AG10803 (cell line): ENCODE measurements at regions not wholly inside any gene's neighbourhood (a gene's known extent, or its start where the extent isn't known, plus 50 kb on each side); places are given as distances from the start of the nearest gene placed in this dataset.
"Not testable (repeated sequence)": the region's sequence is repeated elsewhere in the genome, so short reads cannot be mapped to it uniquely, and the experiment has no call there.

Experiments used
- DNase-seq: peaks from one replicate; pipeline ENCODE4 v3.0.0; 2010; ENCODE audit warnings: low read depth
- H3K4me3 ChIP-seq: 2 replicates; pipeline ENCODE4 v1.5.1; 2011; ENCODE audit warnings: mild to moderate bottlenecking, low read length, control low read depth
- CTCF ChIP-seq: conservative IDR thresholded peaks from 2 replicates; pipeline ENCODE4 v1.5.1; 2011; ENCODE audit warnings: mild to moderate bottlenecking, low read length, control low read depth, inconsistent platforms

- DNase-seq, result peak; percentile 76
- not testable (repeated sequence) for H3K4me3 ChIP-seq
- TF ChIP-seq CTCF, result peak; percentile 63
Measured at GRCh38 chr10:45235260-45235769, 80.1 kb downstream of the OR13A1 start.

DNA sequence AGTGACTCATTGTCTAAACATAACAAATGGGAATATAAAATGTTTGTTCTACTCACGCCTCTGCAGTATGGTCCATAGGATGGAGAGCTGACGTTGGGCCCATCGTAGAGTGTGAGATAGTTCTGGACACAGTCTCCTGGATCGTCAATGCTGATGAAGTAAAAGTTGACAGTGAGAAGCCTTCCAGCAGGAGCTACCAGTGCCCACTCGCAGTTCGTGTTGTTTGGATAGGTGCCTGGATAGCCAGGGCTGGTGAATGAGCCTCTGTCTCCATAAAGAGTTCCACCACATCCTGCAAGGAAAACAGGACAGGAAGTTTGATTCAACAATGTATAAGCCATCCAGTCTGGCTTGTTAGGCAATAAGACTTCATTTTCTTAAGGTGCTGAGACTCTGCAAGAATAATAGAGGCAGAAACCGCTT is 79.6 kb downstream of the OR13A1 start:
- TF ChIP-seq CTCF, result no peak
- DNase-seq, result no peak
- no peak overlapping the region for H3K4me3 ChIP-seq

DNA sequence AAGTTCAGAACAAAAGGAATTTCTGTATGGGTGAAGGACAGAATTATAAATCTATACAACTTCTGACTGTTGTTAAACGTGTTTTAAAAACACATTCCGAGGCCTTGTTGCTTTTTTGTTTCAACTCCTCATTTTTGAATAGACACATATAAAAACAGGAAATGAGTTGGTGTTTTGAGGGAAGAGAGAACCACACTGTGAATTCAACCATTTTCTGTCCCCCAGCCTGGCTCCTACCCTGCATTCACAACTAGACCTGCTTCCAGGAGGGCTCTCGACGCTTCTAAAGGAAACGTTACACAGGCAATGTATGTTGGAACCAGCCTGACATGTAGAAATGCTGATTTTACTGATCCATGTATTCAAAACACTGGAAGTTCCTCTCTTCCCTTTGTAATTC is 76.5 kb downstream of the OR13A1 start:
- no peak for TF ChIP-seq CTCF
- no peak for DNase-seq
- no peak overlapping the region for H3K4me3 ChIP-seq

DNA sequence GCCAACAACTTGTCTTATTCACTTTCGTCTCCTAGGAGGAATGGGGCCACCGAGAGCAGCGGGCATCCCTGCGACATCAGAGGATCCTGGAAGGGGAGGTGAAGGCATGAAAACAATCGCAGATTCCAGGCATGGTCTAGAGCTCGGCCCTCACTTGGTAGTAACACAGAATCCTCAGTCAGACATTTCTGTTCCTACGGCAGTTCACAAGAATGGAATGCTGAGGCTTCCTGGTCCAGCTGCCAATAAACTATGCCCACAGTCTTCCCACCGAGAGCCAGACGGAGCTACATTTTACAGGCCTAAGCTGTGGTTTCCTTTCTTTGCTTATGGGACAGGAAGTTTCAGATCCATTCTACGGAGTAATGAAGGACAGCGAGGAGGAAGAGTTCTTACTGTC is 75.8 kb downstream of the OR13A1 start:
- H3K4me3 ChIP-seq, result no peak overlapping the region
- peak; percentile 43 for DNase-seq
- TF ChIP-seq CTCF, result no peak

DNA sequence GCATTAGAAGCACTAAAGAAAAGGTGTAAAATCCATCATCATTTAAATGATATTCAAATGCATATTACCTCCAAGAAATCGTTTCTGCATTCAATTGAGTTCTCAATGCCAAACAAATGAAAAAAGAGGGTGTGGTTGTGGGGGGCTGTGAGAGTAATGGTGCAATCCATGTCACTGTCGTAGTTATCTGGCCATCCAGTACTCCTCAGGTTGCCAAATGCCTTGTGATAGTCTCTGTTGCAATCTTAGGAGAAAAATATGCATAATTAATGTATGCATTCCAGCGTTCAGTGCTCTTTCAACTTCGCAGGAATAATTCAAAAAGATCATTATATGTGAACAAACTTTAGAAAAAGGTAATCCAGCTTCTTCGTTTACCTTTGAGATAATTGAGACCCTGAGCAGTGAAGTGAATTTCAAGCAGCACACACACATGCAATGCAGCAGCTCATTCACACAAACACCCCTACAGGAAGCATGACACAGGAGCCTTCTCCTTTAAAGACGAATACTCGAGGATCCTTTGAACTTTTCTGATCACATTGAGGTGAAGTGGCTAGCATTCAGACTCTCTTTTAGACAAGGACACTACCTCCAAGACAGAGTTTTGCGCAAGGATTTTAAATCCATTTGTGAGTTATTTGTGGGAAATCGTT is 73.4 kb downstream of the OR13A1 start:
- no peak for TF ChIP-seq CTCF
- no peak for DNase-seq
- no peak overlapping the region for H3K4me3 ChIP-seq

DNA sequence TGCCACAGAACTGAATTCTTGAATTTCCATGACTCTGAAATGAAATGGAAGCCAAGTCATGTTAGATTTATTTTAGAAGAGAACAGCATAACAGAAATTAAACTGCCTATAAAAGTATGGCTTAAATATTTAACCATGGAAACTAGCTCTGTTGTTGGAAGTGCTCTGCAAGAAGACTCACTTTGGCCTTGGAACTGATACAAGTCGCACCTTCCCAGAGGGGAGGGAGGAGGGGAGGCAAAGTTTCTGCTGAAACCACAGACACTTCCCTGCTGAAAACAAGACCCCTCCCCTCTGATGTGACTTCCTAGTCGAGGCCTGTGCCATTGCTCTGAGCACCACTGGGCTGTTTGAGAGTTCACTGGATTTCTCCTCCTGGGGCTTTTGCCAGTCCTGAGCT is 72.1 kb downstream of the OR13A1 start:
- no peak for DNase-seq
- H3K4me3 ChIP-seq, result no peak overlapping the region
- TF ChIP-seq CTCF, result no peak

GRCh38 chr10:45246522-45246921 is 68.9 kb downstream of the OR13A1 start:
- no peak overlapping the region for H3K4me3 ChIP-seq
- DNase-seq, result no peak
- TF ChIP-seq CTCF, result no peak
